GM12875 (cell line): ENCODE measurements at regions not wholly inside any gene's neighbourhood (a gene's known extent, or its start where the extent isn't known, plus 50 kb on each side); places are given as distances from the start of the nearest gene placed in this dataset.

Experiments used
- H3K4me3 ChIP-seq: one replicate; pipeline ENCODE4 v1.5.1; 2011; ENCODE audit warnings: low read depth, low read length, control low read depth
- CTCF ChIP-seq: IDR thresholded peaks from 2 replicates; pipeline ENCODE4 v1.5.1; 2011; ENCODE audit warnings: low read depth, mild to moderate bottlenecking, control low read depth, inconsistent platforms, low read length, moderate library complexity, borderline replicate concordance; ENCODE audit not compliant: insufficient read depth

- no peak for TF ChIP-seq CTCF
- H3K4me3 ChIP-seq = no peak overlapping the region
These were observed 441.5 kb upstream of the CDH9 start for GRCh38 chr5:27479859-27480258.

GRCh38 chr5:27477550-27477949, 439.2 kb upstream of the CDH9 start:
- no peak overlapping the region for H3K4me3 ChIP-seq
- TF ChIP-seq CTCF = no peak

GRCh38 chr5:27476356-27476988, 438.1 kb upstream of the CDH9 start:
- no peak overlapping the region for H3K4me3 ChIP-seq
- no peak for TF ChIP-seq CTCF

GRCh38 chr5:27475063-27475462, 436.7 kb upstream of the CDH9 start:
- no peak overlapping the region for H3K4me3 ChIP-seq
- no peak for TF ChIP-seq CTCF

GRCh38 chr5:27474395-27474794, 436.0 kb upstream of the CDH9 start:
- TF ChIP-seq CTCF = no peak
- H3K4me3 ChIP-seq = no peak overlapping the region

GRCh38 chr5:27474047-27474309, 435.6 kb upstream of the CDH9 start:
- H3K4me3 ChIP-seq = no peak overlapping the region
- TF ChIP-seq CTCF = no peak

- no peak for TF ChIP-seq CTCF
- H3K4me3 ChIP-seq = no peak overlapping the region
These were observed 435.1 kb upstream of the CDH9 start for GRCh38 chr5:27473307-27474046.
